DOHH2 (cell line): ENCODE measurements at regions not wholly inside any gene's neighbourhood (a gene's known extent, or its start where the extent isn't known, plus 50 kb on each side); places are given as distances from the start of the nearest gene placed in this dataset.
"Not testable (repeated sequence)": the region's sequence is repeated elsewhere in the genome, so short reads cannot be mapped to it uniquely, and the experiment has no call there.

Experiments used
- H3F3A ChIP-seq: fragments of 200-600 bp; sonication (generic), shearing (Covaris generic); 2 replicates; pipeline ENCODE4 v1.6.0; 2016; ENCODE audit warnings: antibody characterized with exemption, mild to moderate bottlenecking; ENCODE audit not compliant: control insufficient read depth, insufficient read depth
- H3K27ac ChIP-seq: fragments of 200-600 bp; sonication (generic); 2 replicates; pipeline ENCODE4 v1.5.1; 2014; ENCODE audit warnings: low read depth, mild to moderate bottlenecking, low read length, moderate library complexity
- H3K27me3 ChIP-seq: fragments of 200-600 bp; sonication (generic); 2 replicates; pipeline ENCODE4 v1.6.1; 2014; ENCODE audit warnings: mild to moderate bottlenecking, low read length, mixed read lengths; ENCODE audit not compliant: control insufficient read depth
- H3K36me3 ChIP-seq: fragments of 200-600 bp; sonication (generic); 2 replicates; pipeline ENCODE4 v1.6.1; 2014; ENCODE audit warnings: mild to moderate bottlenecking, low read length, moderate library complexity, mixed read lengths; ENCODE audit not compliant: control insufficient read depth
- H3K4me1 ChIP-seq: fragments of 200-600 bp; sonication (generic); 2 replicates; pipeline ENCODE4 v1.6.1; 2014; ENCODE audit warnings: mild to moderate bottlenecking, low read length, mixed read lengths; ENCODE audit not compliant: control insufficient read depth
- H3K4me2 ChIP-seq: fragments of 200-600 bp; sonication (generic); 2 replicates; pipeline ENCODE4 v1.6.0; 2014; ENCODE audit warnings: mild to moderate bottlenecking, low read length, moderate library complexity
- H3K4me3 ChIP-seq: fragments of 200-600 bp; sonication (generic); 2 replicates; pipeline ENCODE4 v1.5.1; 2014; ENCODE audit warnings: mild to moderate bottlenecking, low read length, mixed read lengths
- H3K79me2 ChIP-seq: fragments of 200-600 bp; sonication (generic); 2 replicates; pipeline ENCODE4 v1.6.1; 2014; ENCODE audit warnings: mild to moderate bottlenecking, low read length, mixed read lengths; ENCODE audit not compliant: control insufficient read depth
- H3K9me2 ChIP-seq: fragments of 200-600 bp; sonication (generic); replicated peaks from 2 replicates; pipeline ENCODE4 v1.6.1; 2014; ENCODE audit warnings: mild to moderate bottlenecking, low read length, mixed read lengths; ENCODE audit not compliant: control insufficient read depth
- H3K9me3 ChIP-seq: fragments of 200-600 bp; sonication (generic); 2 replicates; pipeline ENCODE4 v1.6.1; 2014; ENCODE audit warnings: antibody characterized with exemption, low read length, mixed read lengths; ENCODE audit not compliant: control insufficient read depth, insufficient read depth
- H4K20me1 ChIP-seq: fragments of 200-600 bp; sonication (generic); 2 replicates; pipeline ENCODE4 v1.6.0; 2014; ENCODE audit warnings: low read depth, mild to moderate bottlenecking, antibody characterized with exemption, low read length, moderate library complexity; ENCODE audit not compliant: control insufficient read depth, insufficient read depth
- CTCF ChIP-seq: fragments of 200-600 bp; sonication (generic); IDR thresholded peaks from one replicate; pipeline ENCODE4 v1.5.1; 2014; ENCODE audit warnings: antibody characterized with exemption, mild to moderate bottlenecking, low read depth, low read length; ENCODE audit not compliant: poor library complexity, severe bottlenecking
- EZH2phosphoT487 ChIP-seq: fragments of 200-600 bp; sonication (generic); IDR thresholded peaks from 2 replicates; pipeline ENCODE4 v1.6.1; 2017; ENCODE audit warnings: borderline replicate concordance, mild to moderate bottlenecking, antibody characterized with exemption, low read length, moderate library complexity, mixed read lengths

GRCh38 chr5:123987956-123988355 lies 476.0 kb downstream of the CSNK1G3 start:
- no peaks in the 10 kb centered on the region for H3K4me1 ChIP-seq
- no peaks in the 10 kb centered on the region for H3K9me3 ChIP-seq
- H3K36me3 ChIP-seq: no peaks in the 10 kb centered on the region
- H3K4me2 ChIP-seq: no peak overlapping the region
- no peaks in the 10 kb centered on the region for H3K79me2 ChIP-seq
- H4K20me1 ChIP-seq: no peaks in the 10 kb centered on the region
- H3K27me3 ChIP-seq: no peaks in the 10 kb centered on the region
- H3K27ac ChIP-seq: no peak overlapping the region
- no peak overlapping the region for H3K4me3 ChIP-seq
- TF ChIP-seq CTCF: no peak
- H3K9me2 ChIP-seq: no peaks in the 10 kb centered on the region
- no peaks in the 10 kb centered on the region for H3F3A ChIP-seq

GRCh38 chr5:123976379-123977033 lies 464.5 kb downstream of the CSNK1G3 start:
- H3K4me2 ChIP-seq: no peak overlapping the region
- no peaks in the 10 kb centered on the region for H3F3A ChIP-seq
- H3K9me2 ChIP-seq: no peaks in the 10 kb centered on the region

GRCh38 chr5:123975521-123975920 lies 463.5 kb downstream of the CSNK1G3 start:
- H3K27me3 ChIP-seq, H3K9me3 ChIP-seq, H3K27ac ChIP-seq, H3K9me2 ChIP-seq, H4K20me1 ChIP-seq, H3K36me3 ChIP-seq, H3K4me3 ChIP-seq, H3K79me2 ChIP-seq, H3F3A ChIP-seq, H3K4me2 ChIP-seq: not testable (repeated sequence)
- peaks cover 24% of the 10 kb centered on the region for H3K4me1 ChIP-seq

More at GRCh38 chr5:123976379-123977033, 464.5 kb downstream of the CSNK1G3 start:
- no peaks in the 10 kb centered on the region for H3K79me2 ChIP-seq
- H3K9me3 ChIP-seq: peaks cover 4% of the 10 kb centered on the region; the same call in 1 of the 2 replicates
- TF ChIP-seq EZH2phosphoT487 (no peak), CTCF (no peak)
- H3K4me1 ChIP-seq: peaks cover 24% of the 10 kb centered on the region
- H3K36me3 ChIP-seq: no peaks in the 10 kb centered on the region
- no peaks in the 10 kb centered on the region for H3K27me3 ChIP-seq
- no peak overlapping the region for H3K27ac ChIP-seq
- H4K20me1 ChIP-seq: no peaks in the 10 kb centered on the region
- no peak overlapping the region for H3K4me3 ChIP-seq

GRCh38 chr5:123966781-123967180 lies 454.8 kb downstream of the CSNK1G3 start:
- Histone ChIP-seq H3K9me2 (no peaks in the 10 kb centered on the region), H3K9me3 (no peaks in the 10 kb centered on the region), H3K27ac (no peak overlapping the region)

More at GRCh38 chr5:123966781-123967180, 454.8 kb downstream of the CSNK1G3 start:
- H3K79me2 ChIP-seq: no peaks in the 10 kb centered on the region
- H3K27me3 ChIP-seq: no peaks in the 10 kb centered on the region
- H4K20me1 ChIP-seq: no peaks in the 10 kb centered on the region
- TF ChIP-seq EZH2phosphoT487 (no peak), CTCF (no peak)
- no peaks in the 10 kb centered on the region for H3F3A ChIP-seq
- no peaks in the 10 kb centered on the region for H3K4me1 ChIP-seq
- H3K36me3 ChIP-seq: no peaks in the 10 kb centered on the region
- no peak overlapping the region for H3K4me3 ChIP-seq
- H3K4me2 ChIP-seq: no peak overlapping the region
